Duodenal mucosa (tissue), 2 donors: ENCODE measurements at regions not wholly inside any gene's neighbourhood (a gene's known extent, or its start where the extent isn't known, plus 50 kb on each side); places are given as distances from the start of the nearest gene placed in this dataset.

Experiments used
- H3K27ac ChIP-seq: one replicate; pipeline ENCODE4 v1.7.0; 2013; ENCODE audit warnings: low read depth, low read length
- H3K27me3 ChIP-seq, 2 donors: one replicate each; pipeline ENCODE4 v1.7.0; 2013; ENCODE audit warnings: low read length in 2 of 2, control low read depth in 1 of 2; ENCODE audit not compliant: insufficient read depth in 2 of 2, control insufficient read depth in 1 of 2
- H3K36me3 ChIP-seq, 2 donors: one replicate each; pipeline ENCODE4 v1.7.0; 2013; ENCODE audit warnings: low read length in 2 of 2, control low read depth in 1 of 2; ENCODE audit not compliant: insufficient read depth in 2 of 2, control insufficient read depth in 1 of 2
- H3K4me1 ChIP-seq, 2 donors: one replicate each; pipeline ENCODE4 v1.7.0; 2013; ENCODE audit warnings: low read length in 2 of 2, control low read depth in 1 of 2; ENCODE audit not compliant: insufficient read depth in 2 of 2, control insufficient read depth in 1 of 2
- H3K4me3 ChIP-seq, 2 donors: one replicate each; pipeline ENCODE4 v1.7.0; 2013; ENCODE audit warnings: low read length in 2 of 2, low read depth in 1 of 2
- H3K9ac ChIP-seq, 2 donors: one replicate each; pipeline ENCODE4 v1.7.0; 2013; ENCODE audit warnings: low read length in 2 of 2, low read depth in 1 of 2
- H3K9me3 ChIP-seq, 2 donors: one replicate each; pipeline ENCODE4 v1.7.0; 2013; ENCODE audit warnings: low read length in 2 of 2, control low read depth in 1 of 2; ENCODE audit not compliant: control insufficient read depth in 1 of 2

- H3K27ac ChIP-seq: no peak overlapping the region
- H3K4me3 ChIP-seq: no peak overlapping the region
- H3K9me3 ChIP-seq: no peaks in the 10 kb centered on the region
- no peaks in the 10 kb centered on the region for H3K36me3 ChIP-seq
- H3K4me1 ChIP-seq: no peaks in the 10 kb centered on the region
- no peak overlapping the region for H3K9ac ChIP-seq
- H3K27me3 ChIP-seq: no peaks in the 10 kb centered on the region
Observed at GRCh38 chr4:57865264-57865663, 755.1 kb upstream of the IGFBP7 start.

GRCh38 chr4:57854748-57855147 lies 744.6 kb upstream of the IGFBP7 start:
- no peaks in the 10 kb centered on the region for H3K36me3 ChIP-seq
- peak overlapping the region in 1 of 2 donors; percentile 19 for H3K4me3 ChIP-seq
- peaks cover 0 to 2% of the 10 kb centered on the region in 2 donors for H3K9me3 ChIP-seq
- no peak overlapping the region for H3K27ac ChIP-seq
- H3K27me3 ChIP-seq: no peaks in the 10 kb centered on the region
- no peaks in the 10 kb centered on the region for H3K4me1 ChIP-seq
- no peak overlapping the region for H3K9ac ChIP-seq

- Histone ChIP-seq H3K9me3 (peaks cover 0 to 5% of the 10 kb centered on the region in 2 donors), H3K4me1 (no peaks in the 10 kb centered on the region), H3K36me3 (no peaks in the 10 kb centered on the region), H3K27ac (no peak overlapping the region), H3K9ac (no peak overlapping the region), H3K27me3 (no peaks in the 10 kb centered on the region), H3K4me3 (no peak overlapping the region)
Observed at GRCh38 chr4:57850141-57850540, 740.0 kb upstream of the IGFBP7 start.

GRCh38 chr4:57832083-57832482 lies 721.9 kb upstream of the IGFBP7 start:
- no peaks in the 10 kb centered on the region for H3K36me3 ChIP-seq
- H3K9ac ChIP-seq: no peak overlapping the region
- H3K4me3 ChIP-seq: no peak overlapping the region
- no peaks in the 10 kb centered on the region for H3K27me3 ChIP-seq
- no peak overlapping the region for H3K27ac ChIP-seq
- H3K4me1 ChIP-seq: no peaks in the 10 kb centered on the region
- H3K9me3 ChIP-seq: no peaks in the 10 kb centered on the region

GRCh38 chr4:57789666-57790065 lies 679.5 kb upstream of the IGFBP7 start:
- no peaks in the 10 kb centered on the region for H3K9me3 ChIP-seq
- no peak overlapping the region for H3K9ac ChIP-seq
- no peak overlapping the region for H3K4me3 ChIP-seq

GRCh38 chr4:57777876-57778275 lies 667.7 kb upstream of the IGFBP7 start:
- Histone ChIP-seq H3K27me3 (no peaks in the 10 kb centered on the region), H3K36me3 (no peaks in the 10 kb centered on the region), H3K4me1 (no peaks in the 10 kb centered on the region), H3K9me3 (peaks cover 0 to 4% of the 10 kb centered on the region in 2 donors), H3K4me3 (no peak overlapping the region), H3K9ac (no peak overlapping the region), H3K27ac (no peak overlapping the region)

More at GRCh38 chr4:57789666-57790065, 679.5 kb upstream of the IGFBP7 start:
- H3K36me3 ChIP-seq: no peaks in the 10 kb centered on the region
- no peak overlapping the region for H3K27ac ChIP-seq
- no peaks in the 10 kb centered on the region for H3K4me1 ChIP-seq
- no peaks in the 10 kb centered on the region for H3K27me3 ChIP-seq

GRCh38 chr4:57774681-57775080 lies 664.5 kb upstream of the IGFBP7 start:
- Histone ChIP-seq H3K9me3 (peaks cover 0 to 4% of the 10 kb centered on the region in 2 donors), H3K27me3 (no peaks in the 10 kb centered on the region), H3K4me1 (no peaks in the 10 kb centered on the region), H3K9ac (no peak overlapping the region), H3K36me3 (no peaks in the 10 kb centered on the region), H3K4me3 (no peak overlapping the region), H3K27ac (no peak overlapping the region)

GRCh38 chr4:57774171-57774570 lies 664.0 kb upstream of the IGFBP7 start:
- Histone ChIP-seq H3K27ac (no peak overlapping the region), H3K36me3 (no peaks in the 10 kb centered on the region), H3K27me3 (no peaks in the 10 kb centered on the region)

GRCh38 chr4:57766341-57766740 lies 656.2 kb upstream of the IGFBP7 start:
- Histone ChIP-seq H3K9me3 (peaks cover 0 to 2% of the 10 kb centered on the region in 2 donors), H3K27me3 (no peaks in the 10 kb centered on the region), H3K4me3 (no peak overlapping the region), H3K9ac (no peak overlapping the region), H3K36me3 (no peaks in the 10 kb centered on the region), H3K27ac (no peak overlapping the region), H3K4me1 (no peaks in the 10 kb centered on the region)

More at GRCh38 chr4:57774171-57774570, 664.0 kb upstream of the IGFBP7 start:
- Histone ChIP-seq H3K9me3 (peaks cover 0 to 4% of the 10 kb centered on the region in 2 donors), H3K4me3 (no peak overlapping the region), H3K4me1 (no peaks in the 10 kb centered on the region), H3K9ac (no peak overlapping the region)

- Histone ChIP-seq H3K36me3 (no peaks in the 10 kb centered on the region), H3K4me1 (no peaks in the 10 kb centered on the region), H3K4me3 (no peak overlapping the region), H3K27ac (no peak overlapping the region), H3K9ac (no peak overlapping the region), H3K27me3 (no peaks in the 10 kb centered on the region), H3K9me3 (peaks cover 0 to 2% of the 10 kb centered on the region in 2 donors)
Observed at GRCh38 chr4:57764856-57765255, 654.7 kb upstream of the IGFBP7 start.

GRCh38 chr4:57763070-57763469 lies 652.9 kb upstream of the IGFBP7 start:
- H3K36me3 ChIP-seq: no peaks in the 10 kb centered on the region
- H3K27ac ChIP-seq: no peak overlapping the region
- H3K9me3 ChIP-seq: peaks cover 0 to 2% of the 10 kb centered on the region in 2 donors
- no peaks in the 10 kb centered on the region for H3K27me3 ChIP-seq
- H3K4me1 ChIP-seq: no peaks in the 10 kb centered on the region
- no peak overlapping the region for H3K9ac ChIP-seq
- H3K4me3 ChIP-seq: no peak overlapping the region
